T1000 (cell line): ENCODE measurements at regions not wholly inside any gene's neighbourhood (a gene's known extent, or its start where the extent isn't known, plus 50 kb on each side); places are given as distances from the start of the nearest gene placed in this dataset.
"Not testable (repeated sequence)": the region's sequence is repeated elsewhere in the genome, so short reads cannot be mapped to it uniquely, and the experiment has no call there.

Experiments
- DNase-seq: peaks from one replicate; lab custom pipeline; 2025; ENCODE audit warnings: mixed read lengths; lab: John Stamatoyannopoulos, UW

GRCh38 chr12:89227774-89228173, 124.5 kb downstream of the DUSP6 start:
- no peak for DNase-seq

- no peak for DNase-seq
Observed at GRCh38 chr12:89225808-89226411, 126.4 kb downstream of the DUSP6 start.

DNA sequence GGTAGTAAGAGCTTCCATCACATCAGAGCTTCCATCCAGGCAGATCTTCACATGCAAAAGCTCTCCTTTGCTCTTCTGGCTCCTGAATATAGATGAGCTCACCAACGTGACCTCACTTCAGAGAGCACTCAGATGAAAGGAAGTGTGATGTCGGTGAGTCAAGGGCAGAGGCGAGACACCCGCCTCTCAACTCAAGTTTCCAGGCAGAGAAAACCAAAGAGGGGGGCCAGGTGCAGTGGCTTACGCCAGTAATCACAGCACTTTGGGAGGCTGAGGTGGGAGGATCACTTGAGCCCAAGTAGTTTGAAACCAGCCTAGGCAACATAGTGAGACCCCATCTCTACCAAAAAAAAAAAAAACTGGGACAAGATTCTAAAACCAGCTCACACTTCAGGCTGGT, 126.9 kb downstream of the DUSP6 start:
- peak; percentile 18 for DNase-seq

DNA sequence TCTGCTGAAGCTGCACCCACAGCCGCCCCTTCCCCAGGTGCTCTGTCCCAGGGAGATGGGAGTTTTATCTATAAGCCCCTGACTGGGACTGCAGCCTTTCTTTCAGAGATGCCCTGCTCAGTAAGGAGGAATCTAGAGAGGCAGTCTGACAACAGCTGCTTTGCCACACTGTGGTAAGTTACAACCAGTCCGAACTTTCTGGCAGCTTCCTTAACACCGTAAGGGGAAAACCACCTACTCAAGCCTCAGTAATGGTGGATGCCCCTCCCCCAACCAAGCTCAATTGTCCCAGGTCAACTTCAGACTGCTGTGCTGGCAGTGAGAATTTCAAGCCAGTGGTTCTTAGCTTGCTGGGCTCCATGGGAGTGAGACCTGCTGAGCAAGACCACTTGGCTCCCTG, 129.7 kb downstream of the DUSP6 start:
- DNase-seq: not testable (repeated sequence)

DNA sequence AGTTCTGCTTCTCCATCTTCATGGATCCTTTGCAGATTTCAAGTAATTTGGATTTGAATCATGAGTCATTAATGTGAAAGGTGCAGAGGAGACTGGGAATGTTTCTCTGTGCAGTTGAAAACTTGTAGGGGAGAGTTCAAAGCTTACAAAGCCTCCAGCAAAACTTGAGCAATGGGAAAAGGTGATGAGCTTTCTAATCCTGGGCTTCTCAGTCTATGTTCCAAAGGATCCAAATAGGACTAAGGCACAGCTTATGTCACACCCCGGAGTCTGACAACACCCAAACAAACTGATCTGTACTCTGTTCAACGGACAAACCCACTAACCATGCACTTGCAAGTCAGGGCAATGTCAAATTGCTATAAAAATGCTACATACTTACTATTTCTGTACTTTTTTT, 134.8 kb downstream of the DUSP6 start:
- no peak for DNase-seq

DNA sequence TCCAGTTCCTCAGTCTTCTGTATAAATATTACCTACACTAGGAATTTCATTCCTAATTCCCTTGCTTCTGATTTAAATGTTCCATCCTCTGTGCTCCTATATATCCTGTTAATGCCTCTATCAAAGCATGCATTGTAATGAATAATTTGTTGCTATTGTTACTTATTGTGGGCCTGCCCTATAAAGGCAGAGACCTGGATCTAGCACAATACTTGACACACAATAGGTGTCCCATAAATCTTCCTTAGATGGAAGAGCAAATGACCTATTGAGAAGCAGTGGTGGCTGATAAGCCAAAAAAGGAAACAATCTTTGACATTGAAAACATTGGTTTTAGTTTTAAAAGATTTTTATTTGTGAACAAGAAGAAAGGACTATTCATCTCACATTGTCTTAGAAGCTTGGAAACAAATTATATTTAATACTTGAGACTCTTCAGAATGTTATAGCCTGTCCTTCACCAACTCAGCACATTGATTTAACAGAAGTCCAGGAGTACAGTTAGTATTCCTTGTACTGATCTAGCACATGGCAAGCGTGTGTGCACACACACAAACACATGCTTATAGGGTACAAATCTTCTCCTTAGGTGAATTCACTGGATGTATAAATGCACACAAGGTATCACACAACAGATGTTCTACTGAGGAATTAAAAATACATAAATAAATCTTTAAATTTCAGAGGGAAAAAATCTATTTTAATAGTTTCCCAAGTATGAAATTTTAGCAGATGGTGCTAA, 135.9 kb downstream of the DUSP6 start:
- no peak for DNase-seq

DNA sequence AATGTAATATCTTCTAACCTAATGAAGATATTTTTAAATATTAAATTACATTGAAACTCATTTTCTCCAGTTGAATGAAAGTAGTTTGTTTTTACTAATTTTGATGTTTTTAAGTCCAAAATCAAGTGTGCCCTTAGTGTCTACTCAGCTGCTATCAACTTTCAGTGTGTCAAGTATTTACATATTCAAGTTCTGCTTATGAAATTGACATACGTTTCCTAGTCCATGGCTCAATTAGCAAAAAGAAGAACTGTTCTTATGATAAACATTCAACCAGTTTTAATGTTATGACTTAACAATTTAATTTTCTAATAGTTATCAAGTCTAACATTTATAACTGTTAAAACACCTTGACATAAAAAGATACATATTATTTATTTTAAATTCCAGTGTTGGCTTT, 137.1 kb downstream of the DUSP6 start:
- no peak for DNase-seq

DNA sequence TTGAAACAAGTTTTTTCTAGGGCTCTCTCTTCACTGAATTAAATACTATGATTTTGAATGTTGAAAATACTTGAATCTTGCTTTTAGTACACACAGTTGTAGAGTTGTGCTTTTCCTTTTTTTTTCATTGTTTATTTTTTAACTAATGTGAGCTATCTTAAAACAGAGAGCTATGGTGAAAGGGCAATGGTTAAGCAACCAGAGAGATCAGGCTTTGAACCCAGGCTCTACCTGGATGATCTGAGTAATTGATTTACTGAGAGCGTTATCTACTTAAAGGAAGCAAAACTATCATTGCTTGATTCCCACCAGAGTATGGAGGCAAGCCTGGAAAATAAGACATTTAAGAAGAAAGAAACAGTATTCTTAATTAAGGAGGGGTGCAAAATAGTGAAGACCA, 138.6 kb downstream of the DUSP6 start:
- DNase-seq: no peak

DNA sequence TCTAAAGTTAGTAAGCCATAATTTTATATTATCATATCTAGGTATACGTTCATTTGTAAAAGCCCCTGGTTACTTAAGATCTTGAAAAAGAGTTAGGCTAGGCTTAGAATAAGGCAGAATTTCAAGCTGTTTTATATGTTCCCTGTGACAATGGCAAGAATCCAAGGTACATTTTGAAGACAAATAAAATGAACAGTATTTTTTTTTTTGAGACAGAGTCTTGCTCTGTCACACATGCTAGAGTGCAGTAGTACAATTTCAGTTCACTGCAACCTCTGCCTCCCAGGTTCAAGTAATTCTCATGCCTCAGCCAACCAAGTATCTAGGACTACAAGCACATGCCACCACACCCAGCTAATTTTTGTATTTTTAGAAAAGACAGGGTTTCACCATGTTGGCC, 139.2 kb downstream of the DUSP6 start:
- DNase-seq: no peak

DNA sequence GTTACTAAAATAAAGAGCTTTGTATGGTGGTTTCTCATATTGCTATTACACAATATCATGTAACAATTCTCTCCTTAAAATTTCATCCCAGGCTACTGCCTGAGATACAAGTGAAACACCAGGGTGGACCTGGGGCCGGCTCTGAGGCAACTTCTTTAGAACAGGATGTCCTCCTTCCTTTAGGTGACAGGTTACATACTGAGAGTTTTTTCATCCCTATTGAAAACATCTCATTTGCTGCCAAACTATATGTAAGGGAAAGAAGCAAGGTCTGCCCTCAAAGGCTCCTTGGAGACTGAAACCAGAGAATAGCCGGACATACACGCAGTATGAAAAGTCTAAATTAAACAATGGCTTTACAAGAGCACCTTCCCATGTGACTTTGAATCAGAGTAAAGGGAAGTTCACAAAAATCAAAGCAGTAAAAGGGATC, 139.9 kb downstream of the DUSP6 start:
- no peak for DNase-seq

GRCh38 chr12:89211456-89211855, 140.8 kb downstream of the DUSP6 start:
- no peak for DNase-seq

DNA sequence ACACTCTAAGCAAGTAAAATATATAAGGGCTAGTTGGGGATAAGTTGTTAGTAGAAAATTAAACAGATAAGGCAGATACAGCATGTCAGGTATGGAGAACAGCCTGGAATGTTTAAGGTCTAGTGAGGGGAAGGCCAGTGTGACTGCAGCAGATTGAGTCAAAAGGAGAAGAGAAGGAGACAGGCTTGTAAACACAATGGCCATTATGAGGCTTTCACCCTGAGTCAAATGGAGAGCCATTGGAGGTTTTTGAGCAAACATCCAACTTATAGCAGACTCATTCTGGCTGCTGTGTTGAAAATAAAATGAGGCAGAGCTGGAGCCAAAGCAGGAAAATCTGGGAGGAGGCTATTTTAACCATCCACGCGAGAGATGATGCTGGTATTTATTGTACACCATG, 142.0 kb downstream of the DUSP6 start:
- no peak for DNase-seq

- DNase-seq: no peak
Observed at GRCh38 chr12:89208661-89209096, 143.6 kb downstream of the DUSP6 start.

- no peak for DNase-seq
Observed at GRCh38 chr12:89206390-89206789, 145.9 kb downstream of the DUSP6 start.

DNA sequence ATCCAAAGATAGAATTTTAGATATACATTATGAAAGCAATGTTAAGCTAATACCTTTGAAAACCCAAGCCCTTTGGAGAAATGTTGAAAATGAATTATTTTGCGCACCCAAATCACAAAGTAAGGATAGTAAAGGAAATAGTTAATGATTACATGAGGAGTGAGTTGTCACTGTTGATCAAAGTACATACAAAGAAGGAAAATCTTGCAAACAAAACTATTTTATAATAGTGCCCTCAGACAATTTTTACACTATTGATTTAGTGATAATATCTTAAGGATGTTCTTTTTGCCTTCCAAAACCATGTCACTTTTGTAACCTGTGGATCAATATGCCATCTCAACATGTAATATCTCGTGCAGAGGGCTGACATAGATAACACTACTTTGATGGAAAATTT, 146.8 kb downstream of the DUSP6 start:
- DNase-seq: no peak

GRCh38 chr12:89203144-89203543, 149.2 kb downstream of the DUSP6 start:
- DNase-seq: no peak

- no peak for DNase-seq
Observed at GRCh38 chr12:89200217-89200616, 152.1 kb downstream of the DUSP6 start.

DNA sequence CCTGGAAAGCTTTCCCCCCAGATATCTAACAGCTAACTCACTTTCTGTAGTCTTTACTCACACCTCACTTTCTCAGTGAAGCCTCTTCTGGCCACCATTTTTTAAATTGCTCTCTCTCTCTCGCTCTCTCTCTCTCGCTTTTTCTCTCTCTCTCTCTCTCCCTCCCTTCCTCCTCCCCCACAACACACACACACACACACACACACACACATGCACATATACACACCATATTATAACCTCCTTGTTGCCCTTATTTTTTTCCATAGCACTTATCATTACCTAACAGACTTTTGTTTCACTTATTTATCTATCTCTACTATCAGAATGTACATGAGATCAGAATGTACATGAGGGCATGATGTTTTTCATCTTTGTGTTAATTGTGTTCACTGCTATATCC, 156.8 kb downstream of the DUSP6 start:
- DNase-seq: no peak

DNA sequence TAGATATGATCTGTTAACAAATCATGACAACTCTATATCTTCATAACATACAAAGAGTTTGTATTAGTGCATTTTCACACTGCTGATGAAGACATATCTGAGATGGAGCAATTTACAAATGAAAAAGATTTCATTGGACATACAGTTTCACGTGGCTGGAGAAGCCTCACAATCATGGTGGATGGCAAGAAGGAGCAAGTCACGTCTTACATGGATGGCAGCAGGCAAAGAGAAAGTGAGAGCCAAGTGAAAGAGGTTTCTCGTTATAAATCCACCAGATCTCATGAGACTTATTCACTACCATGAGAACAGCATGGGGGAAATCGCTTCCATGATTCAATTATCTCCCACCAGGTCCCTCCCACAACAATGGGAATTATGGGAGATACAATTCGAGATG, 157.6 kb downstream of the DUSP6 start:
- DNase-seq: no peak

DNA sequence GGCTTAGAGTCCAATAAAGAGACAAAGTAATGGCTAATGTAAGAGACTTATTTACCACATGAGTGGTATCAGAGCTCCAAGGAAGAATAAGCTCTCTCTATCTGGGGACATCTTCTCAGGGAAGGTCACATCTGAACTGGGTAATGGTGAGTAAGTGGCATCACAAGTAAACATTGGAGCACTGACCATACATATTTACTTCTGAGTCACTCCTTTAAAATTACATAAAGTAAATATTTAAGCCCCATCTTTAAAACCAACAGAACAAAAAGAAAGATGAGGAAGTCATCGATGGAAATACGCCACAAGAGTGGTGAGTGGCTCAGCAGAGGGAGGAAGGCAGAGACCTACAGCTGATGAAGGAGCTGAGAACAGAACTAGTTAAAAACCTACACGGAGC, 159.9 kb downstream of the DUSP6 start:
- DNase-seq: no peak

- DNase-seq: not testable (repeated sequence)
Observed at GRCh38 chr12:89191597-89191996, 160.7 kb downstream of the DUSP6 start.

DNA sequence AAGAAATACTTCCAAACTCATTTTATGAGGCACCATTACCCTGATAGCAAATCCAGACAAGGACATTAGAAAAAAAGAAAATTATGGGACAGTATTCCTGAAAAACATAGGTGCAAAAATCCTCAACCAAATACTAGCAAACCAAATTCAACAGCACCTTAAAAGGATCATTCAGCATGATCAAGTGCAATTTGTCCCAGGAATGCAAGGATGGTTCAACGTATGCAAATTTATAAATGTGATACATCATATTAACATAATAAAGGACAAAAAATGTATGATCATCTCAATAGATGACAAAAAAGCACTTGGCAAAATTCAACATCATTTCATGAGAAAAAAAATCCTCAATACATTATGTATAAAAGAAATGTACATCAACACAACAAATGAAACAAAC, 162.9 kb downstream of the DUSP6 start:
- no peak for DNase-seq

DNA sequence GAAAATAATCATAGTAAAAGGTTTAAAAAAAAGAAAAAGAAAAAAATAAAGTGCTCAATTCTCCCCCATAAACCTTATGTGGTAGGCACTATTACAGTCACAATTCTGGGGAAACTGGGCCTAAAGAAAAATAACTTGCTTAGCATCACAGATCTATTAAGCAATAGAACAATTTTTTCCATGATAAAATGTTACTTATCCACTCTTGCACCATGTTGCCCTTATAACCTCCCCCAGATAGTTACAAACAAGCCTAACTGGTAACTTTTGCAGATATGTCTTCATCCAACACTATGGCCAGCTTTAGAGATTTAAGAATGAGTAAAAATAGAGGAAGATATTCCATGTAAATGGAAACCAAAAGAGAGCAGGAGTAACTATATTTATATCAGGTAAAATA, 164.8 kb downstream of the DUSP6 start:
- no peak for DNase-seq

DNA sequence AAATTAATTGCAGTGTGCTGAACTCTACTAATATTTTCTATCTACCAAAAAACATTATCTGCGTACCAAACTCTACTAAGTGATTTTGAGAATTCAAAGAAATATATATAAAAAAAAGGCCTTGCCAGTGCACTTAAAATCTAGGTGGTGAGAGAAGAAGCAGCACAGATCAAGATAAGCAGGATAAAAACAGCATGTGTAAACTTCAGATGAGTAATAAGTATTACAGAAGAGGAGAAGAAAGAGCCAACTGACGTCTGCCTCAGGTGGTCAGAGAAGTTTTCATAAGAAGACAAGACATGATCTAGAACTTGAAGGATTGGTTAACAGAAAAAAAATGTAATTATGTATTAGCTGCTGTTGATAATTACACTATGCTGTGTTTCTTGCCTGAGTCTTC, 166.4 kb downstream of the DUSP6 start:
- DNase-seq: no peak
